ENCODE measurements at regions not wholly inside any gene's neighbourhood (a gene's known extent, or its start where the extent isn't known, plus 50 kb on each side); places are given as distances from the start of the nearest gene placed in this dataset.
A peak's percentile ranks its signal among the peaks of the same experiment; 100 is the strongest.

DNA sequence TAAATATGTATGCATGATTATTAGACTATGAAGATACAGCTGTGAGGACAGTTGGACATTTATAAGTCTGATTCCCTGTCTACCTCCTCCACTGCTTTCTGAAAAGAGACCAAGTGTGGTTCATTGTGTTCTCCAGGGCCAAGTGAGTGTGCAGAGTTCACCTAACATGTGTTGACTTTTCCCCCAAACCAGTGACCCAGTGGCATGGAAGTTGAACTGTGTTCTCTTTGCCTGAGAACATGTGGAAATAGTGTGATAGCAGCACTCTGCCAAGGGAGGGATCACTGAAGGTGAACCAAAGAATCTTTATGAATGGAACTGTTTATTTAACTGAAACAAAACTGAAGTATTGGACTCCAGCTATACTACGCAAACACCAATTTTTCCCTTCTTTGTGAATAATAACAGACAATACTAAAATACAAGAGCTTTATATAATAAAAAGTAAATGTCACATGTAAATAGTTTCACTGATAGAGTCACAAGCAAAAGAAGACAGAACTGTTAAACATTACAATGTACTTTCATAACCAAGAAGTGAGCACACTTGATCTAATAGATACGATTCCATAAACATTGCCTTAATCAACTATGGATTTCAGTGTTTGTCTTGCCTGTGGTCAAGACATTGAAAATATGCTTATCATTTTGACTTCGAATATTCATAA, 200.3 kb upstream of the FUT9 start (continued):
- TF ChIP-seq, protein P1, sequence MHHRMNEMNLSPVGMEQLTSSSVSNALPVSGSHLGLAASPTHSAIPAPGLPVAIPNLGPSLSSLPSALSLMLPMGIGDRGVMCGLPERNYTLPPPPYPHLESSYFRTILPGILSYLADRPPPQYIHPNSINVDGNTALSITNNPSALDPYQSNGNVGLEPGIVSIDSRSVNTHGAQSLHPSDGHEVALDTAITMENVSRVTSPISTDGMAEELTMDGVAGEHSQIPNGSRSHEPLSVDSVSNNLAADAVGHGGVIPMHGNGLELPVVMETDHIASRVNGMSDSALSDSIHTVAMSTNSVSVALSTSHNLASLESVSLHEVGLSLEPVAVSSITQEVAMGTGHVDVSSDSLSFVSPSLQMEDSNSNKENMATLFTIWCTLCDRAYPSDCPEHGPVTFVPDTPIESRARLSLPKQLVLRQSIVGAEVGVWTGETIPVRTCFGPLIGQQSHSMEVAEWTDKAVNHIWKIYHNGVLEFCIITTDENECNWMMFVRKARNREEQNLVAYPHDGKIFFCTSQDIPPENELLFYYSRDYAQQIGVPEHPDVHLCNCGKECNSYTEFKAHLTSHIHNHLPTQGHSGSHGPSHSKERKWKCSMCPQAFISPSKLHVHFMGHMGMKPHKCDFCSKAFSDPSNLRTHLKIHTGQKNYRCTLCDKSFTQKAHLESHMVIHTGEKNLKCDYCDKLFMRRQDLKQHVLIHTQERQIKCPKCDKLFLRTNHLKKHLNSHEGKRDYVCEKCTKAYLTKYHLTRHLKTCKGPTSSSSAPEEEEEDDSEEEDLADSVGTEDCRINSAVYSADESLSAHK (CRISPR knock-in tag; IDR thresholded peaks at IDR 0.05; ENCODE audit: borderline replicate concordance), result no peak
- peak; percentile 91 for TF ChIP-seq KDM1A (CRISPR knock-in tag; IDR thresholded peaks at IDR 0.05)
- no peak for TF ChIP-seq HCFC1 (IDR thresholded peaks at IDR 0.05; ENCODE audit: low read depth, low read length)
- TF ChIP-seq, protein P2, sequence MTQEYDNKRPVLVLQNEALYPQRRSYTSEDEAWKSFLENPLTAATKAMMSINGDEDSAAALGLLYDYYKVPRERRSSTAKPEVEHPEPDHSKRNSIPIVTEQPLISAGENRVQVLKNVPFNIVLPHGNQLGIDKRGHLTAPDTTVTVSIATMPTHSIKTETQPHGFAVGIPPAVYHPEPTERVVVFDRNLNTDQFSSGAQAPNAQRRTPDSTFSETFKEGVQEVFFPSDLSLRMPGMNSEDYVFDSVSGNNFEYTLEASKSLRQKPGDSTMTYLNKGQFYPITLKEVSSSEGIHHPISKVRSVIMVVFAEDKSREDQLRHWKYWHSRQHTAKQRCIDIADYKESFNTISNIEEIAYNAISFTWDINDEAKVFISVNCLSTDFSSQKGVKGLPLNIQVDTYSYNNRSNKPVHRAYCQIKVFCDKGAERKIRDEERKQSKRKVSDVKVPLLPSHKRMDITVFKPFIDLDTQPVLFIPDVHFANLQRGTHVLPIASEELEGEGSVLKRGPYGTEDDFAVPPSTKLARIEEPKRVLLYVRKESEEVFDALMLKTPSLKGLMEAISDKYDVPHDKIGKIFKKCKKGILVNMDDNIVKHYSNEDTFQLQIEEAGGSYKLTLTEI (CRISPR knock-in tag; conservative IDR thresholded peaks at IDR 0.05), result no peak
- no peak for TF ChIP-seq ZNF674 (CRISPR knock-in tag; IDR thresholded peaks at IDR 0.05; ENCODE audit: low read depth)
- no peak for TF ChIP-seq ZNF496 (CRISPR knock-in tag; IDR thresholded peaks at IDR 0.05; ENCODE audit: insufficient replicate concordance)
- TF ChIP-seq ZNF446 (CRISPR knock-in tag; IDR thresholded peaks at IDR 0.05), result no peak
- TF ChIP-seq KDM3A (CRISPR knock-in tag; IDR thresholded peaks at IDR 0.05; ENCODE audit: low read depth), result peak; percentile 88; the same call in 1 of the 2 replicates
- TF ChIP-seq PHF5A (CRISPR knock-in tag; IDR thresholded peaks at IDR 0.05; ENCODE audit: low read depth, unreplicated experiment), result peak; percentile 92
- TF ChIP-seq HDAC6 (IDR thresholded peaks at IDR 0.05; ENCODE audit: low read depth, low read length), result no peak
- peak; percentile 75 for TF ChIP-seq GATAD1 (CRISPR knock-in tag; IDR thresholded peaks at IDR 0.05)
- TF ChIP-seq TBL1XR1 (IDR thresholded peaks at IDR 0.05; ENCODE audit: borderline replicate concordance, low read length, partially characterized antibody), result no peak
- TF ChIP-seq, protein P3, sequence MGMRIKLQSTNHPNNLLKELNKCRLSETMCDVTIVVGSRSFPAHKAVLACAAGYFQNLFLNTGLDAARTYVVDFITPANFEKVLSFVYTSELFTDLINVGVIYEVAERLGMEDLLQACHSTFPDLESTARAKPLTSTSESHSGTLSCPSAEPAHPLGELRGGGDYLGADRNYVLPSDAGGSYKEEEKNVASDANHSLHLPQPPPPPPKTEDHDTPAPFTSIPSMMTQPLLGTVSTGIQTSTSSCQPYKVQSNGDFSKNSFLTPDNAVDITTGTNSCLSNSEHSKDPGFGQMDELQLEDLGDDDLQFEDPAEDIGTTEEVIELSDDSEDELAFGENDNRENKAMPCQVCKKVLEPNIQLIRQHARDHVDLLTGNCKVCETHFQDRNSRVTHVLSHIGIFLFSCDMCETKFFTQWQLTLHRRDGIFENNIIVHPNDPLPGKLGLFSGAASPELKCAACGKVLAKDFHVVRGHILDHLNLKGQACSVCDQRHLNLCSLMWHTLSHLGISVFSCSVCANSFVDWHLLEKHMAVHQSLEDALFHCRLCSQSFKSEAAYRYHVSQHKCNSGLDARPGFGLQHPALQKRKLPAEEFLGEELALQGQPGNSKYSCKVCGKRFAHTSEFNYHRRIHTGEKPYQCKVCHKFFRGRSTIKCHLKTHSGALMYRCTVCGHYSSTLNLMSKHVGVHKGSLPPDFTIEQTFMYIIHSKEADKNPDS (CRISPR knock-in tag; IDR thresholded peaks at IDR 0.05), result peak; percentile 67; the same call in 1 of the 2 replicates
- TF ChIP-seq PHB2 (IDR thresholded peaks at IDR 0.05; ENCODE audit: partially characterized antibody), result no peak
- 0 out of 2 replicates have a peak, but pooled peaks have one; percentile 82 for TF ChIP-seq ZFP1 (CRISPR knock-in tag; IDR thresholded peaks at IDR 0.05)
- no peak for TF ChIP-seq MZF1 (CRISPR knock-in tag; IDR thresholded peaks at IDR 0.05; ENCODE audit: borderline replicate concordance)
- peak; percentile 51; the same call in 1 of the 2 replicates for TF ChIP-seq ZNF3 (CRISPR knock-in tag; IDR thresholded peaks at IDR 0.05)
- no peak for TF ChIP-seq ZIK1 (CRISPR knock-in tag; IDR thresholded peaks at IDR 0.05; ENCODE audit: borderline replicate concordance, low read depth)
- TF ChIP-seq ZNF572 (CRISPR knock-in tag; IDR thresholded peaks at IDR 0.05), result no peak
- TF ChIP-seq PAX8 (CRISPR knock-in tag; IDR thresholded peaks at IDR 0.05; ENCODE audit: borderline replicate concordance), result no peak
- TF ChIP-seq ZNF589 (CRISPR knock-in tag; conservative IDR thresholded peaks at IDR 0.05), result peak; percentile 71
- no peak for TF ChIP-seq GTF2F1 (IDR thresholded peaks at IDR 0.05; ENCODE audit: low read length)
- TF ChIP-seq ZNF558 (CRISPR knock-in tag; IDR thresholded peaks at IDR 0.05; ENCODE audit: borderline replicate concordance), result no peak
- TF ChIP-seq HNF4G (IDR thresholded peaks at IDR 0.05; ENCODE audit: borderline replicate concordance, low read depth, low read length), result peak; percentile 97
- TF ChIP-seq HNF4G (CRISPR knock-in tag; IDR thresholded peaks at IDR 0.05; ENCODE audit: borderline replicate concordance, low read depth), result peak; percentile 96
- no peak for TF ChIP-seq ZNF510 (CRISPR knock-in tag; IDR thresholded peaks at IDR 0.05; ENCODE audit: low read depth)

Measured in HepG2 (cell line).